HCT116 (cell line): ENCODE measurements at regions not wholly inside any gene's neighbourhood (a gene's known extent, or its start where the extent isn't known, plus 50 kb on each side); places are given as distances from the start of the nearest gene placed in this dataset.

Experiments
- ATAC-seq: fragments of 200-7000 bp; cut with Tn5 transposase; 2 replicates; pipeline ENCODE4 v1.9.1; 2020; ENCODE audit warnings: mild to moderate bottlenecking, moderate library complexity
- BruUV-seq: library from RNA; stranded (reverse); fragments of 400-500 nt; replicated peaks from 2 replicates; lab custom pipeline; 2021; lab: Mats Ljungman, UMichigan
- CTCF ChIA-PET: fragments of 300-600 bp; sonication (Branson Sonifier 250); formaldehyde crosslinking; loops from one replicate; lab custom pipeline; 2021; ENCODE audit warnings: antibody characterized with exemption; lab: Charles Lee
- POLR2A ChIA-PET: fragments of 300-600, 350-600 bp; sonication (Branson Sonifier 250); formaldehyde crosslinking; loops from one replicate; lab custom pipeline; 2021; ENCODE audit warnings: antibody characterized with exemption; lab: Charles Lee
- RAD21 ChIA-PET, 2 experiments: fragments of 300-600 bp; sonication (Branson Sonifier 250); formaldehyde crosslinking; loops; one replicate each; lab custom pipeline; 2023; ENCODE audit warnings: low total read pairs in 2 of 2; ENCODE audit not compliant: uncharacterized antibody in 2 of 2, unreplicated experiment in 2 of 2, low non-redundant PET in 1 of 2; lab: Charles Lee
- DNase-seq: peaks from one replicate; pipeline ENCODE4 v3.0.0-alpha.2; 2010; ENCODE audit warnings: low read depth, low spot score
- H2AFZ ChIP-seq: fragments of 200-600 bp; shearing (Covaris generic), sonication (generic); 2 replicates; pipeline ENCODE4 v1.6.1; 2017; ENCODE audit warnings: low read depth, mixed run types, mixed read lengths, antibody characterized with exemption, low read length; ENCODE audit not compliant: poor library complexity, severe bottlenecking
- H3K27ac ChIP-seq: 2 replicates; pipeline ENCODE4 v1.5.1; 2012; ENCODE audit warnings: low read depth, low read length
- H3K27me3 ChIP-seq: fragments of 200-600 bp; sonication (generic); 2 replicates; pipeline ENCODE4 v1.6.1; 2016; ENCODE audit warnings: mixed run types, low read length, mixed read lengths; ENCODE audit not compliant: insufficient read depth
- H3K36me3 ChIP-seq, 2 experiments: fragments of 200-500 bp in 1 of 2; fragments of 200-600 bp in 1 of 2; sonication (Bioruptor generic) in 1 of 2; sonication (generic) in 1 of 2; 2 replicates each; pipeline versions ENCODE4 v1.5.1 to v1.6.1; 2014 to 2016; ENCODE audit warnings: low read length in 2 of 2, inconsistent platforms in 1 of 2, mixed read lengths in 1 of 2, mixed run types in 1 of 2; ENCODE audit not compliant: insufficient read depth in 2 of 2, control insufficient read depth in 1 of 2
- H3K4me1 ChIP-seq, 2 experiments: fragments of 200-600 bp in 1 of 2; sonication (generic) in 1 of 2; 2 replicates each; pipeline versions ENCODE4 v1.5.1 to v1.6.1; 2012 to 2017; ENCODE audit warnings: low read length in 2 of 2, inconsistent platforms in 1 of 2, mild to moderate bottlenecking in 1 of 2, mixed read lengths in 1 of 2, mixed run types in 1 of 2, moderate library complexity in 1 of 2; ENCODE audit not compliant: insufficient read depth in 2 of 2, control insufficient read depth in 1 of 2
- H3K4me2 ChIP-seq: fragments of 200-600 bp; sonication (generic); 2 replicates; pipeline ENCODE4 v1.6.1; 2017; ENCODE audit warnings: mixed run types, low read length, mixed read lengths
- H3K4me3 ChIP-seq, 2 experiments: fragments of 200-600 bp in 1 of 2; sonication (generic) in 1 of 2; replicated peaks in 1 of 2; 2 replicates each; pipeline ENCODE4 v1.5.1; 2011 to 2016; ENCODE audit warnings: low read length in 2 of 2, control low read depth in 1 of 2, low read depth in 1 of 2, mild to moderate bottlenecking in 1 of 2, mixed read lengths in 1 of 2, mixed run types in 1 of 2
- H3K79me2 ChIP-seq: fragments of 200-600 bp; sonication (generic); 2 replicates; pipeline ENCODE4 v1.6.1; 2017; ENCODE audit warnings: mild to moderate bottlenecking, mixed run types, low read length, moderate library complexity, mixed read lengths; ENCODE audit not compliant: insufficient read depth
- H3K9ac ChIP-seq: fragments of 200-600 bp; sonication (generic); 2 replicates; pipeline ENCODE4 v1.6.1; 2016; ENCODE audit warnings: low read length, mixed read lengths
- H3K9me2 ChIP-seq: fragments of 200-600 bp; sonication (generic), shearing (Covaris generic); 2 replicates; pipeline ENCODE4 v1.6.1; 2017; ENCODE audit warnings: mixed run types, mild to moderate bottlenecking, moderate library complexity; ENCODE audit not compliant: insufficient read depth
- H3K9me3 ChIP-seq, 2 experiments: fragments of 200-500 bp in 1 of 2; fragments of 200-600 bp in 1 of 2; sonication (Bioruptor generic) in 1 of 2; sonication (generic) in 1 of 2; 2 replicates each; pipeline ENCODE4 v1.6.1; 2014 to 2017; ENCODE audit warnings: low read length in 2 of 2, mixed read lengths in 2 of 2, inconsistent platforms in 1 of 2, low read depth in 1 of 2, mild to moderate bottlenecking in 1 of 2, mixed run types in 1 of 2, moderate library complexity in 1 of 2; ENCODE audit not compliant: control insufficient read depth in 1 of 2, insufficient read depth in 1 of 2
- H4K20me1 ChIP-seq: fragments of 200-600 bp; sonication (generic), shearing (Covaris generic); 2 replicates; pipeline ENCODE4 v1.6.1; 2017; ENCODE audit warnings: mixed run types, mild to moderate bottlenecking, moderate library complexity; ENCODE audit not compliant: insufficient read depth
- CEBPB ChIP-seq: IDR thresholded peaks from 2 replicates; pipeline ENCODE4 v1.6.1; 2012; ENCODE audit warnings: low read depth
- CTCF ChIP-seq, 3 experiments: fragments of 200-600 bp in 1 of 3; sonication (generic) in 1 of 3; IDR thresholded peaks in 2 of 3; conservative IDR thresholded peaks in 1 of 3; 2 replicates each; pipeline ENCODE4 v1.5.1; 2012 to 2017; ENCODE audit warnings: low read depth in 2 of 3, low read length in 2 of 3, antibody characterized with exemption in 1 of 3, borderline replicate concordance in 1 of 3, control low read depth in 1 of 3, mild to moderate bottlenecking in 1 of 3, mixed read lengths in 1 of 3, mixed run types in 1 of 3, moderate library complexity in 1 of 3; ENCODE audit not compliant: insufficient read depth in 1 of 3
- FOSL1 ChIP-seq: IDR thresholded peaks from 2 replicates; pipeline ENCODE4 v1.6.1; 2012; ENCODE audit warnings: low read depth
- JUND ChIP-seq: IDR thresholded peaks from 2 replicates; pipeline ENCODE4 v1.6.1; 2012
- MAX ChIP-seq: IDR thresholded peaks from 2 replicates; pipeline ENCODE4 v1.6.1; 2012
- SP1 ChIP-seq: IDR thresholded peaks from 2 replicates; pipeline ENCODE4 v1.6.1; 2012; ENCODE audit warnings: low read depth
- TCF7L2 ChIP-seq: IDR thresholded peaks from 2 replicates; pipeline ENCODE4 v1.7.0; 2011; ENCODE audit warnings: borderline replicate concordance, inconsistent platforms; ENCODE audit not compliant: insufficient read depth, insufficient read length; ENCODE audit errors: extremely low read depth
- YY1 ChIP-seq: IDR thresholded peaks from 2 replicates; pipeline ENCODE4 v1.6.1; 2011; ENCODE audit warnings: low read length, low read depth, moderate library complexity, mild to moderate bottlenecking; ENCODE audit not compliant: insufficient replicate concordance; ENCODE audit errors: extremely low read depth
- ZFX ChIP-seq: fragments of 450-650 bp; IDR thresholded peaks from 2 replicates; pipeline ENCODE4 v1.6.1; 2017
- intact Hi-C: fragments of 100-400 bp; cut with micrococcal nuclease; formaldehyde crosslinking; loops from 2 replicates; pipeline ENCODE4 v1.10.0; 2022

- DNase-seq: no peak
- H3K4me1 ChIP-seq: no peaks in the 10 kb centered on the region
- no peaks in the 10 kb centered on the region; a peak in 1 of 4 replicates for H3K9me3 ChIP-seq
- POLR2A ChIA-PET: no interaction called here
- RAD21 ChIA-PET: no interaction called here
- H3K9ac ChIP-seq: no peak overlapping the region
- no peak overlapping the region for H2AFZ ChIP-seq
- no peaks in the 10 kb centered on the region for H3K9me2 ChIP-seq
- no peaks in the 10 kb centered on the region for H4K20me1 ChIP-seq
- ATAC-seq: no peak
- CTCF ChIA-PET: no interaction called here
- intact Hi-C loops: no loop called here
- no peak overlapping the region for H3K4me2 ChIP-seq
- H3K79me2 ChIP-seq: no peaks in the 10 kb centered on the region
- H3K4me3 ChIP-seq: no peak overlapping the region
- no peak overlapping the region for H3K27ac ChIP-seq
- no peak for TF ChIP-seq CEBPB
- TF ChIP-seq, all 23 proteins: peak for 0
- Histone ChIP-seq H3K36me3 (no peaks in the 10 kb centered on the region), H3K27me3 (no peaks in the 10 kb centered on the region)
- no TSS peak for BruUV-seq
These were observed 323.0 kb upstream of the ADGRL2 start for GRCh38 chr1:81477710-81478109.

- intact Hi-C loops: no loop called here
- RAD21 ChIA-PET: no interaction called here
- CTCF ChIA-PET: no interaction called here
- Histone ChIP-seq H3K36me3 (no peaks in the 10 kb centered on the region), H3K9me2 (no peaks in the 10 kb centered on the region), H3K4me2 (no peak overlapping the region), H3K4me1 (no peaks in the 10 kb centered on the region), H3K27me3 (no peaks in the 10 kb centered on the region), H4K20me1 (no peaks in the 10 kb centered on the region), H3K79me2 (no peaks in the 10 kb centered on the region), H3K27ac (no peak overlapping the region), H3K9me3 (no peaks in the 10 kb centered on the region), H2AFZ (no peak overlapping the region), H3K9ac (no peak overlapping the region), H3K4me3 (no peak overlapping the region)
- DNase-seq: no peak
- POLR2A ChIA-PET: no interaction called here
- BruUV-seq: no TSS peak
- ATAC-seq: no peak
- TF ChIP-seq ZFX (no peak), JUND (no peak), FOSL1 (no peak), YY1 (no peak), CTCF (IDR thresholded peaks at IDR 0.05 in 2 of 3, conservative IDR thresholded peaks at IDR 0.05 in 1 of 3; ENCODE audit: borderline replicate concordance in 1 of 3, insufficient read depth in 1 of 3, low read depth in 2 of 3, low read length in 2 of 3) (no peak), TCF7L2 (no peak), SP1 (no peak), MAX (no peak)
These were observed 328.3 kb upstream of the ADGRL2 start for GRCh38 chr1:81472387-81472786.
